ENCODE measurements at regions not wholly inside any gene's neighbourhood (a gene's known extent, or its start where the extent isn't known, plus 50 kb on each side); places are given as distances from the start of the nearest gene placed in this dataset.
"Not testable (repeated sequence)": the region's sequence is repeated elsewhere in the genome, so short reads cannot be mapped to it uniquely, and the experiment has no call there.

- H3K27ac ChIP-seq, result no peak overlapping the region
- intact Hi-C loops (cut with DNase I), result no loop called here
- H3K9me3 ChIP-seq (replicated peaks in 1 of 3), result no peaks in the 10 kb centered on the region
- no peak for DNase-seq
- no peak overlapping the region for H3K4me3 ChIP-seq
- no peaks in the 10 kb centered on the region for H3K4me1 ChIP-seq (replicated peaks in 1 of 2)
- 76 to 86% (median 77%) methylated on average over 6 of the region's 6 CpGs for WGBS, 4 donors
- H3K27me3 ChIP-seq, result no peaks in the 10 kb centered on the region
- no peaks in the 10 kb centered on the region for H3K36me3 ChIP-seq (replicated peaks in 1 of 2)
- TF ChIP-seq CTCF (IDR thresholded peaks at IDR 0.05), result no peak
- no peak for TF ChIP-seq POLR2A (IDR thresholded peaks at IDR 0.05)
Observed at GRCh38 chr14:30271811-30272323, 287.1 kb upstream of the G2E3 start.

GRCh38 chr14:30272848-30273832 is 285.8 kb upstream of the G2E3 start:
- intact Hi-C loops (cut with DNase I), result no loop called here
- H3K4me1 ChIP-seq (replicated peaks in 1 of 2), result no peaks in the 10 kb centered on the region
- WGBS, 4 donors, result 69 to 73% (median 72%) methylated on average over 14 of the region's 14 CpGs
- H3K27ac ChIP-seq, result no peak overlapping the region
- no peak for DNase-seq
- no peaks in the 10 kb centered on the region for H3K27me3 ChIP-seq
- H3K4me3 ChIP-seq, result no peak overlapping the region
- no peaks in the 10 kb centered on the region for H3K9me3 ChIP-seq (replicated peaks in 1 of 3)
- H3K36me3 ChIP-seq (replicated peaks in 1 of 2), result no peaks in the 10 kb centered on the region
- TF ChIP-seq CTCF (IDR thresholded peaks at IDR 0.05) (no peak), POLR2A (IDR thresholded peaks at IDR 0.05) (no peak)

GRCh38 chr14:30275604-30276003 is 283.4 kb upstream of the G2E3 start:
- Histone ChIP-seq H3K4me3 (no peak overlapping the region), H3K27me3 (no peaks in the 10 kb centered on the region), H3K9me3 (replicated peaks in 1 of 3) (no peaks in the 10 kb centered on the region), H3K4me1 (replicated peaks in 1 of 2) (no peaks in the 10 kb centered on the region), H3K27ac (no peak overlapping the region), H3K36me3 (replicated peaks in 1 of 2) (no peaks in the 10 kb centered on the region)
- TF ChIP-seq POLR2A (IDR thresholded peaks at IDR 0.05) (no peak), CTCF (IDR thresholded peaks at IDR 0.05) (no peak)
- WGBS, 4 donors, result 74 to 85% (median 82%) methylated on average over 3 of the region's 3 CpGs
- intact Hi-C loops (cut with DNase I), result no loop called here
- no peak for DNase-seq

GRCh38 chr14:30277268-30277667 is 281.7 kb upstream of the G2E3 start:
- DNase-seq, result no peak
- H3K4me3 ChIP-seq, result no peak overlapping the region
- no peaks in the 10 kb centered on the region for H3K36me3 ChIP-seq (replicated peaks in 1 of 2)
- H3K27me3 ChIP-seq, result no peaks in the 10 kb centered on the region
- H3K4me1 ChIP-seq (replicated peaks in 1 of 2), result no peaks in the 10 kb centered on the region
- TF ChIP-seq CTCF (IDR thresholded peaks at IDR 0.05) (no peak), POLR2A (IDR thresholded peaks at IDR 0.05) (no peak)
- intact Hi-C loops (cut with DNase I), result no loop called here
- no peaks in the 10 kb centered on the region for H3K9me3 ChIP-seq (replicated peaks in 1 of 3)
- no peak overlapping the region for H3K27ac ChIP-seq
- 63 to 74% (median 67%) methylated on average over 2 of the region's 2 CpGs for WGBS, 4 donors

- 69 to 88% (median 77%) methylated on average over 2 of the region's 2 CpGs for WGBS, 4 donors
- H3K9me3 ChIP-seq (replicated peaks in 1 of 3); H3K4me1 ChIP-seq (replicated peaks in 1 of 2); H3K27ac ChIP-seq; DNase-seq; H3K27me3 ChIP-seq; intact Hi-C loops (cut with DNase I); H3K4me3 ChIP-seq; H3K36me3 ChIP-seq (replicated peaks in 1 of 2): not testable (repeated sequence)
Observed at GRCh38 chr14:30278856-30279255, 280.1 kb upstream of the G2E3 start.
